ENCODE measurements at regions not wholly inside any gene's neighbourhood (a gene's known extent, or its start where the extent isn't known, plus 50 kb on each side); places are given as distances from the start of the nearest gene placed in this dataset.

- TF ChIP-seq CTCF (IDR thresholded peaks at IDR 0.05) (no peak), POLR2A (IDR thresholded peaks at IDR 0.05) (no peak), POLR2AphosphoS5 (IDR thresholded peaks at IDR 0.05) (no peak)
Observed at GRCh38 chr13:66162470-66162869, 1067.7 kb downstream of the PCDH9 start.

All from prostate gland (tissue), 2 donors.